ENCODE measurements at regions not wholly inside any gene's neighbourhood (a gene's known extent, or its start where the extent isn't known, plus 50 kb on each side); places are given as distances from the start of the nearest gene placed in this dataset.

- TF ChIP-seq, protein P1, sequence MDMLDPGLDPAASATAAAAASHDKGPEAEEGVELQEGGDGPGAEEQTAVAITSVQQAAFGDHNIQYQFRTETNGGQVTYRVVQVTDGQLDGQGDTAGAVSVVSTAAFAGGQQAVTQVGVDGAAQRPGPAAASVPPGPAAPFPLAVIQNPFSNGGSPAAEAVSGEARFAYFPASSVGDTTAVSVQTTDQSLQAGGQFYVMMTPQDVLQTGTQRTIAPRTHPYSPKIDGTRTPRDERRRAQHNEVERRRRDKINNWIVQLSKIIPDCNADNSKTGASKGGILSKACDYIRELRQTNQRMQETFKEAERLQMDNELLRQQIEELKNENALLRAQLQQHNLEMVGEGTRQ (IDR thresholded peaks at IDR 0.05; ENCODE audit: borderline replicate concordance, low read depth, low read length): no peak
- no peak for TF ChIP-seq SIN3A (IDR thresholded peaks at IDR 0.05; ENCODE audit: borderline replicate concordance, low read depth, low read length)
- TF ChIP-seq ZBTB33 (IDR thresholded peaks at IDR 0.05; ENCODE audit: borderline replicate concordance, low read depth): 0 out of 2 replicates have a peak, but pooled peaks have one; percentile 29
- TF ChIP-seq EZH2phosphoT487 (IDR thresholded peaks at IDR 0.05; ENCODE audit: borderline replicate concordance, low read depth): no peak
- TF ChIP-seq, protein P2, sequence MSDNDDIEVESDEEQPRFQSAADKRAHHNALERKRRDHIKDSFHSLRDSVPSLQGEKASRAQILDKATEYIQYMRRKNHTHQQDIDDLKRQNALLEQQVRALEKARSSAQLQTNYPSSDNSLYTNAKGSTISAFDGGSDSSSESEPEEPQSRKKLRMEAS (IDR thresholded peaks at IDR 0.05; ENCODE audit: low read depth): no peak
- no peak for TF ChIP-seq NRF1 (IDR thresholded peaks at IDR 0.05; ENCODE audit: low read depth, low read length)
Observed at GRCh38 chr12:75781532-75782046, 250.0 kb downstream of the PHLDA1 start (continued).

DNA sequence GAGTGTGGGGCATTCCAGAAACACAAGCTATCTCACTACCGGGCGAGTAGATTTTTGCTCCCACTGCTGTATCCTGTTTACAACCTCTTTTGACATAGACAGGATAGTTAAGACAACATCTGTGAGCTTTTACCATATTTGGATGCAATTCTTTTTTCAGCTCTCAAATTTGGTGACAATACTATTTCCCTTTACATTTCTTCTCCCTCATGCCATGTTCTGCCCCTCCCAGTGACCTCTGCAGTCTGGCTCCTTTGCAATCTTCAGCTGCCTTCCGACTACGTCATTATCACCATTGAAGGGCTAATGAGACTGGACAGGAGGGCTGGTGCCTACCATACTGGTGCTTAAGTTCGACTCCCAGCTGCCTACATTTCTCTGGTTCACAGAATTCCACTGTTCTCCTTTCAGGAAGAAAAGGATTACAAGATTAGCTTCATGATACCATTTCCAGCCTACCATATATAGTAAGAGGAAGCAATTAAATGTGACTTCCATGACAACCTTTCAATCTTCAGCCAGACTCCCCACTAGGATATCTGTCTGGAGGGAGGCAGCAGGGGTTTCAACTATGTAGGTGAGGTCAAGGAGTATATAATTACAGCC lies 251.6 kb downstream of the PHLDA1 start:
- 91% methylated on average over 5 of the region's 5 CpGs for WGBS (ENCODE audit: low lambda C conversion rate)

More for the DNA sequence above, 251.6 kb downstream of the PHLDA1 start:
- CTCF ChIA-PET: interaction anchor here (1.6 kb wide), 1 partner anchor 18 kb away, joined by 6 read pairs; no protein-coding TSS in a partner anchor
- H3K79me2 ChIP-seq (ENCODE audit: insufficient read depth): no peaks in the 10 kb centered on the region
- H3K4me1 ChIP-seq (ENCODE audit: control insufficient read depth in 1 of 2, insufficient read depth in 2 of 2, low read depth in 1 of 2, low read length in 1 of 2): peaks cover 13 to 22% of the 10 kb centered on the region in 2 experiments; a peak in 2 of 4 replicates
- no peaks in the 10 kb centered on the region for H3K27me3 ChIP-seq (ENCODE audit: insufficient read depth)
- peaks cover 11% of the 10 kb centered on the region for H3F3A ChIP-seq (replicated peaks; ENCODE audit: insufficient read depth)
- no peak for DNase-seq
- TF ChIP-seq TAF1 (IDR thresholded peaks at IDR 0.05; ENCODE audit: borderline replicate concordance, low read depth, low read length) (no peak), MEF2A (IDR thresholded peaks at IDR 0.05; ENCODE audit: borderline replicate concordance, low read depth) (no peak), FOSL2 (IDR thresholded peaks at IDR 0.05; ENCODE audit: borderline replicate concordance, low read depth) (no peak), SMC3 (IDR thresholded peaks at IDR 0.05; ENCODE audit: low read depth, low read length) (no peak), TCF12 (IDR thresholded peaks at IDR 0.05) (no peak), FOXJ3 (CRISPR knock-in tag; IDR thresholded peaks at IDR 0.05) (no peak)
- TF ChIP-seq, protein P1 (IDR thresholded peaks at IDR 0.05; ENCODE audit: borderline replicate concordance, low read depth, low read length): no peak
- no peaks in the 10 kb centered on the region; the same call in 1 of the 2 replicates for H3K9me2 ChIP-seq
- H3K9ac ChIP-seq: no peak overlapping the region
- H3K36me3 ChIP-seq (replicated peaks in 1 of 2; ENCODE audit: control insufficient read depth in 1 of 2, insufficient read depth in 2 of 2, low read length in 1 of 2): no peaks in the 10 kb centered on the region
- H3K27ac ChIP-seq (ENCODE audit: low read depth in 2 of 2, low read length in 1 of 2): no peak overlapping the region
- H4K20me1 ChIP-seq (ENCODE audit: insufficient read depth): no peaks in the 10 kb centered on the region
- no peak overlapping the region for H3K4me2 ChIP-seq
- no peak overlapping the region for H2AFZ ChIP-seq (ENCODE audit: low read depth)
- H3K4me3 ChIP-seq (ENCODE audit: low read depth in 2 of 2, low read length in 1 of 2): no peak overlapping the region
- no peaks in the 10 kb centered on the region for H3K9me3 ChIP-seq
- POLR2A ChIA-PET: no interaction called here
